Central memory CD8-positive, alpha-beta T cell (primary cell): ENCODE measurements at regions not wholly inside any gene's neighbourhood (a gene's known extent, or its start where the extent isn't known, plus 50 kb on each side); places are given as distances from the start of the nearest gene placed in this dataset.

Experiments used
- ATAC-seq: fragments of 150-1000 bp; cut with Tn5 transposase; replicated peaks from 2 replicates; pipeline ENCODE4 v1.10.0; 2022; ENCODE audit warnings: mild to moderate bottlenecking, moderate FRiP score, moderate number of reproducible peaks; ENCODE audit not compliant: poor library complexity, severe bottlenecking; ENCODE audit errors: extremely low read depth
- DNase-seq, 2 donors: peaks; one replicate each; pipeline ENCODE4 v3.0.0; 2021; ENCODE audit warnings: low spot score in 2 of 2
- H3K27ac Mint-ChIP-seq: one replicate; pipeline ENCODE4 v1.8.0; 2022; ENCODE audit warnings: low read depth, mild to moderate bottlenecking, moderate library complexity, mixed read lengths
- H3K27me3 Mint-ChIP-seq: one replicate; pipeline ENCODE4 v1.8.0; 2022; ENCODE audit warnings: mixed read lengths
- H3K36me3 Mint-ChIP-seq: one replicate; pipeline ENCODE4 v1.8.0; 2022; ENCODE audit warnings: mild to moderate bottlenecking, moderate library complexity, mixed read lengths; ENCODE audit not compliant: insufficient read depth
- H3K4me1 Mint-ChIP-seq: one replicate; pipeline ENCODE4 v1.8.0; 2022; ENCODE audit warnings: mixed read lengths
- H3K4me3 Mint-ChIP-seq: one replicate; pipeline ENCODE4 v1.8.0; 2022; ENCODE audit warnings: mild to moderate bottlenecking, moderate library complexity, mixed read lengths
- H3K9me3 Mint-ChIP-seq: one replicate; pipeline ENCODE4 v1.8.0; 2022; ENCODE audit warnings: mixed read lengths

DNA sequence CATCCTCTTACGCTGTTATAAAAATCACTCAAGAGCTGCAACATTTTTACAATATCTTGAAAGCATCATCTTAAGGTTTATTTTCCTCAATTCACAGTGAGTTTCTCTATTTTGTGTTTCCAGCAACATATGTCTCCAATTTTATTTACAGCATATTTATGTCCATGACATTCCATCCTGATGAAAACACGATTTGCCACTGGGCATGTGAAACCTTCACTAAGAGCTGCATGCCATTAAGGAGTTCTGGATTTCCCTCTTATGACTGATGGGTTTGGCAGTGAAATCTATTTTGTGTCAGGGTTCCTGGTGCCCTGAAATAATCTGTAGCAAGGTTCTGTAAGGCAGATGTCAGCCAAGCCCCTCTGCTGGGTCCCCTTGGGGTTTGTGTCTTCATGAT, 527.6 kb upstream of the KLF12 start:
- no peaks in the 10 kb centered on the region for H3K27me3 Mint-ChIP-seq
- DNase-seq (no peak), ATAC-seq (no peak)
- no peaks in the 10 kb centered on the region for H3K9me3 Mint-ChIP-seq
- no peak overlapping the region for H3K4me3 Mint-ChIP-seq
- H3K4me1 Mint-ChIP-seq = no peaks in the 10 kb centered on the region
- H3K27ac Mint-ChIP-seq = no peak overlapping the region
- H3K36me3 Mint-ChIP-seq = no peaks in the 10 kb centered on the region

DNA sequence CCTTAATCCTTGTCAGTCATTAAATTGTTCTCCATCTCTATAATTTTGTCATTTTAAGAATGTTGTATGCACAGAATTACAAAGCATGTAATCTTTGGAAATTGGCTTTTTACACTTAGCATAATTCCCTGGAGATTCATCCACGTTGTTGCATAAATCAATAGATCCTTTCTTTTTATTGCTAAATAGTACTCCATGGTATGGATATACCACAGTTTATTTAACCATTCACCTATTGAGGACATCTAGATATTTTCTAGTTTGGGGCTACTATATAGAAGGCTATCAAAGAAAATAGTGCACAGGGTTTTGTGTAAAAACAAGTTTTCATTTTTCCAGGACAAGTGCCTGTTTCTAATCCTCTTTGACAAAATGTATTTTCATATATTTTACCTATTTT, 523.6 kb upstream of the KLF12 start:
- DNase-seq (no peak), ATAC-seq (no peak)
- H3K27ac Mint-ChIP-seq = no peak overlapping the region
- H3K4me1 Mint-ChIP-seq = no peaks in the 10 kb centered on the region
- H3K9me3 Mint-ChIP-seq = no peaks in the 10 kb centered on the region
- no peak overlapping the region for H3K4me3 Mint-ChIP-seq
- H3K27me3 Mint-ChIP-seq = peaks cover 11% of the 10 kb centered on the region
- H3K36me3 Mint-ChIP-seq = no peaks in the 10 kb centered on the region

DNA sequence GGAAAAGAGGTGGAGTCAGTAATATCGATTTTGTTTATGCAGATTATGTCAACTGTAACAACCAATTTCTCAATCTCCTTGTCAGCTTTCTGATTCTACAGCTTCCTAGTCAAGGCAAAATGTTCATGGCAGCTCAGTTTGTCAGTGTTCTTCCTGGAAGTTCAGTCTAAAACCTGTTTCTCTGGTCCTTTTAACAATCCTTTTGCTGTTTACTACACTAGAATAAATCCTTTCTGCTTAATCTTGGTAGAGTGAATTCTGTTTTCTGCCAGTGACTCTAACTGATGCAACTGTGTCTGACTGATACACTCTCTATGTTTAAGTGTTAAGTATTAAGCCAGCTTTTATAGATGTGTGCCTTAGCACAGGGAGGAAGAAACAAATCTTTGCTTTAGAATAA, 516.9 kb upstream of the KLF12 start:
- Mint-ChIP-seq H3K4me1 (no peaks in the 10 kb centered on the region), H3K27ac (no peak overlapping the region), H3K27me3 (peaks cover 20% of the 10 kb centered on the region), H3K9me3 (no peaks in the 10 kb centered on the region), H3K4me3 (no peak overlapping the region), H3K36me3 (no peaks in the 10 kb centered on the region)
- DNase-seq = no peak
- ATAC-seq = no peak

DNA sequence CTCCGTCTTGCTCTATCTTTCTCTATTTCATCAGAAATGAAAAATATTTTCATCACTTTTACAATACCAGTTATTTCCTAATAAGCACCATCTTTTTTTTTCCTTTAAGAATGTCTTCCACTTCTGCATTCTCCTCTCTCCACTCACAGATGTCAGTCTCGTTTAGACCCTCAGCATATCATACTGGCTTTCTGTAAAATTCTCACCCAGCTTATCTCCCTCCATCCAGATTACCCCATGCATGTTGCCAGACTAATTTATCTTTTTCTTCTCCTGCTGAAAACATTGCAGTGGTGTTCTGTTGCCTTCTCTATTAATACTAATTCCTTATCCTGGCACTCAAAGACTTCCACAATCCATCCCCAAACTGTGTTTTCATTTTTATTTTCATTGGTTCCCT, 513.8 kb upstream of the KLF12 start:
- DNase-seq (no peak), ATAC-seq (no peak)
- H3K27me3 Mint-ChIP-seq = peaks cover 11% of the 10 kb centered on the region
- no peaks in the 10 kb centered on the region for H3K9me3 Mint-ChIP-seq
- no peaks in the 10 kb centered on the region for H3K36me3 Mint-ChIP-seq
- H3K27ac Mint-ChIP-seq = no peak overlapping the region
- H3K4me3 Mint-ChIP-seq = no peak overlapping the region
- no peaks in the 10 kb centered on the region for H3K4me1 Mint-ChIP-seq

DNA sequence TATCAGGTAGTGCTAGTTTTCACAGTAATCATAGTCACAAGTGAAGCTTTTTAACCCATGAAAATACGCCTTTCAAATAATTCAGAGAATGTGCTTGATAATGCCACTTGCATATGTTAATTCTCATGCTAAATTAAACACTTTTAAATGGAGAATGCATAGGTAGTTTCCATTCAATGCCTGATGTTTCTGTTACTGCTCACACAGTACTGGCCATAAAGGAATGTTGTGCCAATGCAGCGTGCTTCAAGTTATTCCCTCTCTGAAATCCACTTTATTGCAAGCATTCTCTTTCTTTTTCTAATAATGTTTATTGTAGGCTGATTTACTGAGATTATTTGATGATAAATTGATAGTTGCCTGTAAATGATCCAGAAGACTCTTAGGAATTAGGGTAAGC, 513.0 kb upstream of the KLF12 start:
- no peaks in the 10 kb centered on the region for H3K4me1 Mint-ChIP-seq

DNA sequence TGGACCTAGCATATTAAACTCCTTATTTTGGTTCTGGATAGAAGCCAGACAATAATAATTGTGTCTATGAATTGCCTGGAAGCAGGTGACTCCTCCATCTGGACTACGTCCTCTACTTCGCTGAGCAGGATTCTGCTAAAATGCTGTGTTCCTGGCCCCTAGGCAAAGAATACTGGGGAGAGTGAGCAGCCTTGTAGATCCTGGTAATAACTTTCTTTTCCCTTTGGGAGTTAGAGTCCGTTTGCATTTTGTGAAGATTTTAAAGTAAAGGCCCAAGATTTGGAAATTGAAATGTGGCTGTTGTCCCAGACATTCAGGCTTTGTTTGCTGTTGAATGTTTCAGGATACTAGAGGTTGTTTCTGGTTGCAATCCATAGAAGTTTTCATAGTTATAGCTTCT, 511.9 kb upstream of the KLF12 start:
- DNase-seq (no peak), ATAC-seq (no peak)
- Mint-ChIP-seq H3K36me3 (no peaks in the 10 kb centered on the region), H3K4me1 (no peaks in the 10 kb centered on the region), H3K4me3 (no peak overlapping the region), H3K9me3 (no peaks in the 10 kb centered on the region), H3K27ac (no peak overlapping the region), H3K27me3 (no peaks in the 10 kb centered on the region)

More for the DNA sequence above, 513.0 kb upstream of the KLF12 start:
- no peak overlapping the region for H3K4me3 Mint-ChIP-seq
- H3K9me3 Mint-ChIP-seq = no peaks in the 10 kb centered on the region
- H3K36me3 Mint-ChIP-seq = no peaks in the 10 kb centered on the region
- peaks cover 4% of the 10 kb centered on the region for H3K27me3 Mint-ChIP-seq
- DNase-seq (no peak), ATAC-seq (no peak)
- no peak overlapping the region for H3K27ac Mint-ChIP-seq

DNA sequence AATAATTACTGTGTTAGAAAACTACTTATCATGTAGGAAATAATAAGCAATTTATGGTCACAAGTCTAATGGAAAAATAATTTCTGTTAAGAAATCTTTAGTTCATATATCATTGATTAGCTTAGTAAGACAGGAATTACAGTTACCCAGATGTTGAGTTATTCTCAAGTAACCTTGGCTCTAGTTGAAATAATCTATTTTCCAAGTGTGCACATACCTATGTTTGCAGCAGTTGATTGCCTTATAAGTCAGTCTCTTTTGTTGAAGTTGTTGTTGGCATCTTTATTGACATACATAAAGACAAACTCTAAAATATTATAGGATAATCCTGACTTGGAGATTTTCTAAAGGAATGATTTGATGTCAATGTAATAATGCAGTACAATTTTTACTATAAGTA, 511.4 kb upstream of the KLF12 start:
- Mint-ChIP-seq H3K27ac (no peak overlapping the region), H3K36me3 (no peaks in the 10 kb centered on the region), H3K4me3 (no peak overlapping the region), H3K27me3 (no peaks in the 10 kb centered on the region), H3K4me1 (no peaks in the 10 kb centered on the region), H3K9me3 (no peaks in the 10 kb centered on the region)
- DNase-seq (no peak), ATAC-seq (no peak)

DNA sequence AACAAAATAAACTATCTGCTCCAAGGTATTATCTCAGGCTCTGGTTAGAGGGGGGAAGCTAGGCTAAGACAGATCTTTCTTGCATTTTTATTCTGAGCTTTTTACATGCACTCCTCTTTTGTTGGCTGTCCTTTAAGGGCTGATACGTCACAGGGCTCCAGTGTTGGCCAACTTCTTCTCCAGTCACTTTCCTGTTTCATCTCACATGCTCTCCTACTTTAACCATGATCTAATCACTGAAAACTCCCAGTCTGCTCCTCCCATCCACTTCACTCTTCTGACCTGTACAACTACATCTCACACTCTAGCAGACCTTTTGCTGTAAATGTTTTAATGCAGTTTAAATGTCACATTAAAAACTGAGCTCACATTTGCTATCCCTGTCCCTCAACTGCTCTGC, 510.0 kb upstream of the KLF12 start:
- Mint-ChIP-seq H3K27me3 (no peaks in the 10 kb centered on the region), H3K36me3 (no peaks in the 10 kb centered on the region), H3K9me3 (no peaks in the 10 kb centered on the region), H3K4me3 (no peak overlapping the region), H3K27ac (no peak overlapping the region), H3K4me1 (peaks cover 5% of the 10 kb centered on the region)
- ATAC-seq = no peak
- no peak for DNase-seq

DNA sequence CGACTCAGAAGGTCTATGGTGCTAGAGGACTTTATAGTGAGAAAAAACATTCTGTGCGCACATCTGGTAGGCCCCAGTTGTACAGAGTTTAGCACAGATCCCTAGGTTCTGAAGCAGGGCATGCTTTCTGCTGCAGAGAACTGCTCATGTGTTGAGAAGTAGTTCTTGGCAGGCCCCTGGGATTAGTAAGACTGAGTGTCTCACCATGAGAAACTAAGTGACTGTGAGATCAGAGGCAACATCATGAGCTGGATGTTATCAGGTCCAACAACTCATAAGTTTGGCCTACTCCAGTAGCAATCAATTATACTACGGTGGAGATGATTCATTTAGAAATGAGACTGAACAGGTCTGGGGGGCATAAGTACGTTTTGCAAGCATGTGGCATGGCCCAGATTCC, 507.4 kb upstream of the KLF12 start:
- H3K9me3 Mint-ChIP-seq = no peaks in the 10 kb centered on the region
- H3K4me3 Mint-ChIP-seq = no peak overlapping the region
- H3K27ac Mint-ChIP-seq = no peak overlapping the region
- no peaks in the 10 kb centered on the region for H3K36me3 Mint-ChIP-seq
- ATAC-seq = no peak
- H3K4me1 Mint-ChIP-seq = peaks cover 6% of the 10 kb centered on the region
- H3K27me3 Mint-ChIP-seq = no peaks in the 10 kb centered on the region
- DNase-seq = no peak

DNA sequence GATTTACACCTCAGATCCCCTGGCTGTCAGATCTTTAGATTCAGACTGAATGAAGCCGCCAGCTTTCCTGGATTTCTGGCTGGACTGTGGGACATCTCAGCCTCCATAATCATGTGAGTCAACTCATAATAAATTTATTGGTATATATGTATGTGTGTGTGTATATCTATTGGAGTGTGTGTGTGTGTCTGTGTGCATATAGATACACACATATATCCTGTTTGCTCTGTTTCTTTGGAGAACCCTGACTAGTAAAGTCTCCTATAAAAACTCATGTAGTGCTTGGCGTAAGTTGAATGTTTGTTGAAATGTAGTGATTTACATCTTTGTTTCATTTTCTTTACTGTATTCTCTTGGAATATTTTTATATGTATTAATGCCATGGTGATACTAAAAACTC, 499.5 kb upstream of the KLF12 start:
- Mint-ChIP-seq H3K36me3 (no peaks in the 10 kb centered on the region), H3K27ac (no peak overlapping the region), H3K4me3 (no peak overlapping the region), H3K9me3 (no peaks in the 10 kb centered on the region), H3K4me1 (no peaks in the 10 kb centered on the region), H3K27me3 (peaks cover 4% of the 10 kb centered on the region)
- no peak for DNase-seq
- no peak for ATAC-seq

DNA sequence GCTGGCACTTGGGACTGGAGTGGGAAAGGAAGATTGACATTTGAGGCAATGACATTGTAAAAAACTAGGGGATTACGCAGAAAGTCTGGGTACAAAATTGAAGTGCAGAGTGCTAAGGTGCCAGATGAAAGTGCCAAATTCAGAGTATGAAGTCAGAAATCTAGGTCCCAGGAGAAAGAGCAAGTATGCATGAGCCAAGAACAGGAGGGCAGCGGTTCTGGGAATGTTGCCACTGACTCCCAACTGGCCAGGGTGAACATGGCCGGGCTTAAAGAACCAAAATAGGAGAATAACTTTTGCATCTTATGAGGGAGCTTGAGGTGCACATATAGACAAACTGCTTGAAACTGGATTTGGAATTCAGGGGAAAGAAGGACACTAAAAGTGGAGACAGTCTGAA, 495.8 kb upstream of the KLF12 start:
- Mint-ChIP-seq H3K36me3 (peaks cover 1% of the 10 kb centered on the region), H3K4me3 (no peak overlapping the region), H3K27me3 (peaks cover 16% of the 10 kb centered on the region), H3K4me1 (no peaks in the 10 kb centered on the region), H3K27ac (no peak overlapping the region), H3K9me3 (no peaks in the 10 kb centered on the region)
- no peak for ATAC-seq
- no peak for DNase-seq

DNA sequence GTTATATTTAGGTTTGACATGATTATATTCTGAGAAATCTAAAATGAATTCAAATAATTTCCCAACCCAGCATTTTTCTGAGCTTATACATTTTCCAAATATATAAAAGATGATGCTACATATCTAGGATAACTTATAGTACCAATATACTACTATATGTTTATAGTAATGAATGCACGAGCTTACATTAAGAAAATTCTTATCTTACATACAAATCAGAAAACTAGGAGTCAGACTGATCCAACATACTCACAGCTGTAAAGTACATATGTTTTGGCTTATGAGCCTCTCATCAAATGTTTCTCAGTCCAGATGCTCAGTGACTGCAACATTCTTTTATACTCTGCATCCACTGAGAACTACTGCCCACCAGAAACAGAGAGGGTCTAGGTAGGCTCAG, 491.3 kb upstream of the KLF12 start:
- DNase-seq (no peak), ATAC-seq (no peak)
- Mint-ChIP-seq H3K4me1 (no peaks in the 10 kb centered on the region), H3K27ac (no peak overlapping the region), H3K4me3 (no peak overlapping the region), H3K36me3 (peaks cover 1% of the 10 kb centered on the region), H3K9me3 (no peaks in the 10 kb centered on the region), H3K27me3 (peaks cover 28% of the 10 kb centered on the region)

DNA sequence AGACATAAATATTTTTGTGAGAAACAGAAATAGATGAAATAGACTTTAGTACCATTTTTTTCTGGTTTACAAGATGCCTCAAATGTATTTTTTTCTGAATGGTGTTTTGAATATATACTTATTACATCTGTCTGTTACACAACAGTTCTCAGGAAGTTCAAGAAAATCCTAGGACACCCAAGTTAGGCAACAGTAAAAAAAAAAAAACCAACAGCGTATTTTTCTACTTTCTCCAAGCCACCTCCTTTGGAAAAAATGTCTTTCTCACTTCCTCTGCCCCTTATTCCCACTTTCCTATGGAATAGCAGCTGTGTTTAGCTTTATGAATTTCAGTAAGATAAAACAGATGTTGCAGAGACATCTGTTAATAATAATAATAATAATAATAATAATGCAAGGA, 489.6 kb upstream of the KLF12 start:
- no peak for DNase-seq
- Mint-ChIP-seq H3K4me3 (no peak overlapping the region), H3K27ac (no peak overlapping the region), H3K9me3 (no peaks in the 10 kb centered on the region), H3K36me3 (peaks cover 1% of the 10 kb centered on the region), H3K27me3 (peaks cover 29% of the 10 kb centered on the region), H3K4me1 (no peaks in the 10 kb centered on the region)
- no peak for ATAC-seq

DNA sequence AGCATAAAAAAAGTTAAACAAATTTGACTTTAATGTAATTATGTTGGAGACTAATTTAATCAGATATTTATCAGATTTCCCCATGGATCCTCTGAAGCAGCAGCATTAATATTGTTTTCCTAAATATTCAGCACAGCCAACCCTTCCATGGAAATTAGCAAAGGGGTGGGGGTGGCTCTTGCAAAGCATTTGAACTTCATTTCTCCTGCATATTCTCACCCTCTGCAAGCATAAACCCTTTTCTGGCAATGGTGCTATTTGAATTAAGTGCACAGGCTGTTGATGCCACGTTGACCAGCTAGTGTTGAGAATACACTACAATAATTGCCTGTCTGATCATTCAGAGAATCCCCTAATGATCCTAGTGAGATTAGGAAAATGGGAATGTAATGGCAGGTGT, 488.1 kb upstream of the KLF12 start:
- no peak for ATAC-seq
- Mint-ChIP-seq H3K27me3 (peaks cover 22% of the 10 kb centered on the region), H3K27ac (no peak overlapping the region), H3K4me3 (no peak overlapping the region), H3K4me1 (no peaks in the 10 kb centered on the region), H3K36me3 (peaks cover 1% of the 10 kb centered on the region), H3K9me3 (no peaks in the 10 kb centered on the region)
- no peak for DNase-seq
